Gastroesophageal sphincter (tissue), 3 donors: ENCODE measurements at regions not wholly inside any gene's neighbourhood (a gene's known extent, or its start where the extent isn't known, plus 50 kb on each side); places are given as distances from the start of the nearest gene placed in this dataset.

Source experiments
- POLR2A ChIP-seq, 2 donors: fragments of 450-650 bp; IDR thresholded peaks; one replicate each; pipeline ENCODE4 v1.6.1; 2017; ENCODE audit warnings: antibody characterized with exemption in 2 of 2, mild to moderate bottlenecking in 2 of 2, moderate library complexity in 1 of 2
- POLR2AphosphoS5 ChIP-seq: sonication (generic); formaldehyde crosslinking; IDR thresholded peaks from one replicate; pipeline ENCODE4 v1.6.1; 2017; ENCODE audit warnings: antibody characterized with exemption
- TF ChIP-seq, protein P1 (sequence below), 4 experiments: fragments of 200-600 bp in 2 of 4; fragments of 450-650 bp in 2 of 4; sonication (generic) in 1 of 4; IDR thresholded peaks; one replicate each; pipeline ENCODE4 v1.5.1; 2017 to 2019; ENCODE audit warnings: antibody characterized with exemption in 4 of 4, mild to moderate bottlenecking in 2 of 4, moderate library complexity in 2 of 4

DNA sequence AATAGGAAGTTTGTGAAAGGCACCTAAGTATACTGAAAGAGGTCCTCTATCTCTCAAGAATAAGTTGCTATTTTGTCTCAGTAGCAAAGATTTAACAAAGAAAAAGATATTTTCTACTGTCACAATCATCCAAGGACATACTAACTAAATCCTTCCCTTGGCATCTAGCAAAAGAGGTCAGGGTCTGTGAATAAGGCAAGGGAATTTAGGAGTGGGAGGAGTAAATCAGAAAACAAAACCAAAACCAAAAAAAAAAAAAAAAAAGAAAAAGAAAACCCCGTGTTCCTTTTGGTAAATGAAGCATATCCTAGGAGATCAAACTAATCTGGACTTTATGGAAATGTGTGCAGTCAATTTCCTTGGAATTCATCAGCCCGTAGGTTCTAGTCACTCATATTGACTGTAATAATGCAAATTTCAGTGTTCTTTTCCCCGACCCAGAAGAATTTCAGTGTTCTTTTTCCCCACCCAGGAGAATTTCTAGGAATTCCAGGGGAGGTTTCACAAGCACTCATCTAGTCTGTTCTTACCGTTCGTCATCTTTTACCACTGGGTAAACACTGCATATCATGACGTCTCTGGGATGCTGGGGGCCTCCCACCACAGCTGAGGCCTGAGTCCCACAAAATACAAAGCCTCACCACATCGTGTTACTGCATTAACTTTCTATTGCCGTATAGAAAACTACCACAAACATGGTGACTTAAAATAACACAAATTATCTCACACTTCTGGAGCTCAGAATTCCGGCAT lies 113.8 kb upstream of the CCDC54 start:
- TF ChIP-seq, protein P1, sequence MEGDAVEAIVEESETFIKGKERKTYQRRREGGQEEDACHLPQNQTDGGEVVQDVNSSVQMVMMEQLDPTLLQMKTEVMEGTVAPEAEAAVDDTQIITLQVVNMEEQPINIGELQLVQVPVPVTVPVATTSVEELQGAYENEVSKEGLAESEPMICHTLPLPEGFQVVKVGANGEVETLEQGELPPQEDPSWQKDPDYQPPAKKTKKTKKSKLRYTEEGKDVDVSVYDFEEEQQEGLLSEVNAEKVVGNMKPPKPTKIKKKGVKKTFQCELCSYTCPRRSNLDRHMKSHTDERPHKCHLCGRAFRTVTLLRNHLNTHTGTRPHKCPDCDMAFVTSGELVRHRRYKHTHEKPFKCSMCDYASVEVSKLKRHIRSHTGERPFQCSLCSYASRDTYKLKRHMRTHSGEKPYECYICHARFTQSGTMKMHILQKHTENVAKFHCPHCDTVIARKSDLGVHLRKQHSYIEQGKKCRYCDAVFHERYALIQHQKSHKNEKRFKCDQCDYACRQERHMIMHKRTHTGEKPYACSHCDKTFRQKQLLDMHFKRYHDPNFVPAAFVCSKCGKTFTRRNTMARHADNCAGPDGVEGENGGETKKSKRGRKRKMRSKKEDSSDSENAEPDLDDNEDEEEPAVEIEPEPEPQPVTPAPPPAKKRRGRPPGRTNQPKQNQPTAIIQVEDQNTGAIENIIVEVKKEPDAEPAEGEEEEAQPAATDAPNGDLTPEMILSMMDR (IDR thresholded peaks at IDR 0.05), result no peak
- TF ChIP-seq POLR2AphosphoS5 (no peak), POLR2A (IDR thresholded peaks at IDR 0.05) (no peak)
